GM21825 (cell line): ENCODE measurements at regions not wholly inside any gene's neighbourhood (a gene's known extent, or its start where the extent isn't known, plus 50 kb on each side); places are given as distances from the start of the nearest gene placed in this dataset.
A peak's percentile ranks its signal among the peaks of the same experiment; 100 is the strongest.

Experiments used
- ATAC-seq: cut with Tn5 transposase; IDR thresholded peaks from one replicate; pipeline ENCODE4 v1.9.1; 2021; ENCODE audit warnings: mild to moderate bottlenecking, moderate library complexity; ENCODE audit not compliant: unreplicated experiment

DNA sequence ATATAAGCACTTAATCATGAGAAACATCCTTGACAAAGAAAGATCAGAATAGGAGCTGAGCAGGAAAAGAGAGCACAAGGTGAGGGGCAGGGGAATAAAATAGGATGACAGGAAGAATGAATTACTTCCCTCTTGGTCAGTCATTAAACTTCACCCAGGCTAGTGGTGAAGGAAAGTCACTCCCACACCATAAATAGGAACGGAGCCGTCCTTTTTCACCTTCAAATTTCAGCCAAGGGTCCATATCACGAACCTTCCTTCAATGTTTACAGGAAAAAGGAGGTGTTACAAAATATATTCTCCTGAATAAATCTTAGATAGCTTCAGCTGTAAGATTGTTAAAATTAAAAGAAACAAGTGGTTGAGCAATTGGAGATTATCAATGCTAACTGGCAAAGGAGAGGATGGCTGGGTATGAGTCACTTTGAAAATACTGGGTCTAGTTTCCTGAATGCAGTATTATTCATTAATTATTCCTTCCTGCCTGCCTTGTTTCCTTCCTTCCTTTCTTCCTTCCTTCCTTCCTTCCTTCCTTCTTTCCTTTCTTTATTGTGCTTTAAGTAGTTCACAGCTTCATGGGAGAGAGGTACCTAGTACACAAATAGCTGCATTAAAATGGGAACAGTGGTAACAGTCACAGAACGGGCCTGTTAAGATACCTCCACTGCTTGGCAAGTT, 292.3 kb upstream of the ID2 start:
- no peak for ATAC-seq

DNA sequence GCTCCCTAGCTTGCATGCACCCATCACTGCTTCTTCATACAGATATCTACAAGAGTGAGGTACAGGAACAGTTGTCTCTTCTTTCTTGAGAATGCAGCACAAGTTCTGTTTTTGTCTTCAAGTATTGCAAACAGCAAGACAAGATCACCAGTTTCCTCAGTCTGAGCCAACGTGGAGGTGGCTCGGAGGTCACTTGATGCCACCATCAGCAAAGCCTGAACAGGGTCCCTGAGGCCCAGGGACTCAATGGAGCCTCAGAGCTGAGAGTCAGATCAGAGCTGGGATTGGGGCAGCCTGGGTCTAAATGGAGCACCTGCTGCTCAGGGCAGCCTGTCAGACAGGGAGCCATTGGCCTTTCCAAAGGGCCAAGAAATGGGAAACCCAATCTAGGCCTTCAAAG, 290.7 kb upstream of the ID2 start:
- no peak for ATAC-seq

DNA sequence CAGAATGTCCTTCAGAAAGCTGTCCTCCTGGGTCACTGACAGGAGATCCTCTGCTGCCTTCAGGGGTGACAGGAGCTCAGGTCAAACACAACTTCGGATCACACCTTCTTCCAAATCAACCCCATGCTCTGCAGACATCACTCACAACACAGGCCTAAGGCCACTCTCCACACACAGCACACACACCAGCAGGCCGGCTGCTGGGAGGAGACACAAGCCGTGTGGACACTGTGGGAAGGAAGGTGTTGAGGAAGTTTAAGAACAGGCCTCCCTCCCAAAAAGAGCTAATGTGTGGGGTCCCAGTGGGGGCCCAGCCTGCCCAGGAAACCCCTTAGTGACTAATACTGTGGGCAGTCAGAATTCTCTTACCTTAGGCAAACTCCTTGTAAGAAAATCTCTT, 290.3 kb upstream of the ID2 start:
- ATAC-seq = no peak

DNA sequence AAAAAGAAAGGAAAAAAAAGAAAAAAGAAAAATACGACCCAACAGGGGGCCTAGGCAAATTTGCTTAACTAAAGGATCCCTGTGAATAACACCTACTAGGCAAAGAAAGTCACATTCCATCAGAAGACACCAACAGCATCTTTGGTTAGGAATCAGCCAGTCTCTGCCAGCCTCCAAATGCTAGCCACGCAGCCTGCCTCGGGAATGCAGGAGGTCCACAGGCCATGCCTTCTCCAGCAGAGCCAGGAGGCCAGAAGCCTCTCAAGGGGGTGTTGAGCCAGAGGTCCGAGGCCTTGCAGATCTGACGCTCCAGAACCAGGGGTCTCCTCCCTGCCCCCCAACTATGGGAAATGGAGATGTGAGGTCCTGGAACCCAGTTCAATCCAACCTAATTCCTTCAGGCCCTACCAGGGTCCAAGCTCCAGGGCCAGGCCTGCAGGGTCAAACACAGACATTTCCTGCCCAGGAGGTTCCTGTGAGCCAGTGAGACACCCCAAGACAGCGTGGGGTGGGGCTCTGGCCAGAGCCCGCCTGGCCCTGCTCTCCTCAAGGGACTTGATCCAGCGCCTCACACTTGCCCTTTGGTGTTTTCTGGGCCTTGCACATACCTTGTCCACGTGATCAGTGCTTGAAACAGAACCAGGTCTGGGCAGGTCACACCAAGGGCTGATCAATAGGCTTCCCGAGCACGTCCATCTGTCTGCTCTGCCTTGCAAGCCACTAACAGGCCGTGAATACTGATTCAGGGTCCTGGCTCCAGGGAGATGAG, 289.6 kb upstream of the ID2 start:
- ATAC-seq = no peak

DNA sequence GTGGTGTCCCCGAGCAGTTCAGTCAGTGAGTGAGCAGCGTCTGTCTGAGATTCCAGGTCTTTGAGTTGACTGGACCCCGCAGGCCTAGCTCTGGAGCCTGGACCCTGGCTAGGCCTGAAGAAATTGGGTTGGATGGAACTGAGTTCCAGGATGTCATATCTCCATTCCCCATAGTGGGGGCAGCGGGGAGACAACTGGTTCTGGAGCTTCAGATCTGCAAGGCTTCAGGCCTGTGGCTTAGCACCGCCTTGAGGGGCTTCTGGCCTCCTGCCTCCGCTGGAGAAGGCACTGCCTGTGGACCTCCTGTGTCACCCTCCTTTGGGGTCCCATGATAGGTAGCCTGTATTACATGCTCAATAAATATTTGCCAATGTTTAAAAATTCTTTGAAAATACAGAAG, 288.4 kb upstream of the ID2 start:
- no peak for ATAC-seq

DNA sequence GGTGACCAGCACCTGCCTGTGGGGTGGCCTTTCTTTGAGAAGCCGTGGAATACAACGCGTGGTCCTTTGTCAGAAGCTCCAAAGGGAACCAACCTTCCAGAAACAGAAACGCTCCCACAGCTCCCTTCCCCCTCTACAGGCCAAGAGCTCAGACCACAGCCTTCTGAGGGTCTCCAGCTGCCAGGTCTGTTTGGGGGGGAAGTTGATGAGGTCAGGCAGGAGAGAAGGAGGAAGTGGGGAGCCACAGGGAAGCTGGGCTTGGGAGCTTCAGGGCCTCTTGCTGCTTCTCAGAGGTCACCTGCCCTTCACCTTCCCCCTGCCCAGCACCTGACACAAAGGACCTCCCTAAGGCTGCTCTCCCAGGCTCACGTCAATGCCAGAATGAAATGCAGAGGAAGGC, 287.7 kb upstream of the ID2 start:
- ATAC-seq = no peak

DNA sequence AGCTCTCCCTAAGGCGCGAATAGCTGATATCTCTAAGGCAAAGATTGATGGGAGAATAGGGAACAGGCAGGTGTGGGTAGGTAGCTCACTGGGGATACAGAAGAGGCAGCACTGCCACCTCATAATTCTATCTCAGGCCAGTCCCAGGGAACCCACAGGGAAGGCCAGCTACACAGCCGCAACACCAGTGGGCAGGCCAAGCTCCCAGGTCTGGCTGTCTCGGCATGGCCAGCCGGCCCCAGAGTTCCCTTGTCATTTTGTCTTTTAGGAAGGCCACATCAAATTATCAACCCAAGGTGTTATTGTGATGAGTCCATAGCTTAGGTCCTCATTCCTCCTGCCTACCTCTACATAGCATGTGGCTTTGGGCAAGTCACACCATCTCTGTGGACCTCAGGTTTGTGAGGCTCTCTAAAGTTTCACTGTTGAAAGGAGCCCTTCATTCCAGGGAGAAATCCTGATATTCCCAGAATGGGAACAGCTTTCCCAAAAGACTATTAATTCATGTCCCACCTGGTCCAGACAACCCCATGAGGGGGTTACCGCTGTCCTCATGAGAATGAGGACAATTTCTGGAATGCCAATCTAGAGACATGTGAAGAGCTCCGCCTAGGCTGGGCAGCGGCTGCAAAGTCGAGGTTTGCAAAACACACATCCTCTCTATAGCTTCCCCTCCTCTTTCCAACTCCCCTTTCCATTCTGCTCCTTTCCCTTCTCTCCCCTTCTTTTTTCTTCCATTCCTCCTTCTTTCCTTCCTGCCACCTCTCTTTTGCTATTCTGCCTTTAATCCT, 287.1 kb upstream of the ID2 start:
- no peak for ATAC-seq

DNA sequence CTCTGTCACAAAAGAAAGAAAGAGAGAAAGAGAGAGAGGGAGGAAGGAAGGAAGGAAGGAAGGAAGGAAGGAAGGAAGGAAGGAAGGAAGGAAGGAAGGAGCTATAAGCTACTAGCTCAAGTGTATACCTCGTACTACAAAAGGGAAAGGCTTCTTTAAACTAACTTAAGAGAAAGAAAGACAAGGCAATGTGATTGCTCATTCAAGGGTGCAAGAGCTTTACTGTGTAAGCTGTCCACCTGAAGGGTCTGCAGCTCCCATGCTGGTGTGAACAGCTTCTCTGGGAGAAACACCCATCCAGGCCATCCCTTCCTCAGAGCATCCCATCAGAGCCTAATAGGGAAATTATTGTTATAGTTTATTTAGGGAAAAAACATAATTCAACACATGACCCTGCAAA, 286.1 kb upstream of the ID2 start:
- no peak for ATAC-seq

DNA sequence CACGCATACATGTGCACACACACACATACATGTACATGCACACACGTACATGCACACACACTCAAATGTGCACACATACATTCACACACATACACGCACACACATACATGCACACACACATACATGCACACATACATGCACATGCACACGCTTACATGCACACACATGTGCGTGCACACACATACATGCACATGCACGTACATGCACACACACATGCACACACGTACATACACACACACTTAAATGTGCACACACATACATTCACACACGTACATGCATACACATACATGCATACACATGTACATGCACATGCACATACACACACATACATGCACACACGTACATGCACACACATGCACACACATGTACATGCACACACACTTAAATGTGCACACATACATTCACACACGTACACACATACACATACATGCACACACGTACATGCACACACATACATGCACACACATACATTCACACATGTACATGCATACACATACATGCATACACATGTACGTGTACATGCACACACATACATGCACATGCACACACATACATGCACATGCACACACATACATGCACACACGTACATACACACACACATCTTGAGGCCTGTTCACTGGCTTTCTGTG, 283.7 kb upstream of the ID2 start:
- no peak for ATAC-seq

DNA sequence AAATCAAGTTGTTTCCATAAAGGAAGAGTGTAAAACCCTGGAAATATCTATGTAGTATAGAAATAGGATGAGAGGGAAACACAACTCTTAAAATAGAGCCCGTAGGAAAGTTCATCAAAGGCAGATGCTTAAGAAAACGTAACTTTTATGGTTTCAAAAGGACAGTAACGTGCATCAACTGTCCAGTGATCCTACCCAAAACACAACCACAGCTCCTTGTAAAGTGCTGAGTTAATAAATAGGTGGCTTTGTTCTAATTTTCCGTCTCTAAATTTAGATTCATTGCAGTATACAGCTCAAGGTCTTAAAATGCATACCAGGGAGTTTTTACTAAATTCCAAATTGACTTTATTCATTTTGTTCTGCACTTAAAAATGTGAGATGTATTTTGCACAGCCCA, 282.1 kb upstream of the ID2 start:
- ATAC-seq = no peak

DNA sequence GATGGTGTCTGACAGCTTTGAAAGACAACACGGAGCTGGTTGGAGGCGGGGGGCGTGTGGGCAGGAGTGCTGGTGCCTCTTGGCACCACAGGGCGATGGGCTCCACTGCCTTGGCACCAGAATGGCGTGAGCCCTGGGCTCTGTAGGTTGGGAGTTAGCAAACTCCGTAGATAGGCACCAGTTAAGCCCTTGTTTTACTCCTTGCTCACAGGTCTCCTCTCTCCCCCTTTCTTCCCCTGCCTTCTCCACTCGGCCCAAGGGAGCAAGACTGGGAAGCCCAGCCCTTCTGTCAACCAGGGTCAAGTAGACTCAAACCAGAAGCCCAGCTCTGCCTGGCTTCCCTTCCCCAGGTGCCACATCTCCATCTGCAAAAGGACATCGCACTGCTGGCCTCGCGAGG, 281.7 kb upstream of the ID2 start:
- ATAC-seq = no peak

DNA sequence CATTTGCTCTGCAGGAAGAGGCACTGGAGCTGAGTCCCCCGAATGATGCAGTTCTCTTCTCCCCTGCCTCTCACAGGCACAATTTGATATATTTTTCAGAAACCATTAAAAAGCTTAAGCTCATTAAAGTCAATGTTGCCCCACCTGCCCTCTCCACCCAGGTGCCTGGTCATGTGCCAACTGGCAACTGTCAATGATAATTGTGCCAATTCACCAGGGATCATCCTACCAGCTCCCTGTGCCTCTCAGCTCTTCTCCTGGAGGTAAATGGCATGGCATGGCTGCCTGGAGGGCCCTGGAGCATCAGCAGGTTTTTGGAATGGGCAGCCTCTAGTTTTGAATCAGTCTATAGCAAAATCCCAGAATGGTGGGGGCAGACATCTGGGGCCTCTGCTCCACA, 279.6 kb upstream of the ID2 start:
- ATAC-seq = no peak

DNA sequence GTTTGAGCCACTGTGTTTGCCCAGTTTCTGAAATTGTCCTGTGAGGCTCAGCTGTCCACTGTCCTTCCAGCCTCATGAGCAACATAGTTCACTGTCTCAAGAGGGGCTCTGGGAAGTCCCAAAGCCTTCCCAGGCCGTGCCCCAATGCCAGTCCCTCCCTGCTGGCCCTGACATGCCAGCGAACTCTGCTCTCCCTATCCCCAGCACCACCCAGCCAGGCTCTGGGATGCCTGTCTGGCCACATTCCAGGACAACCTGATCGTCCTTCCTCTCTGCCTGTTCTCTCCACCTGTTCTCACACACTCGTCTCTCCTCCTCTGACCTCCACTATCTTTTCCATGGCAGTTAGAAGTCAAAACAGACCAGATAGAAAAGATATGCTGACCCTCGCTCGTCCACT, 278.0 kb upstream of the ID2 start:
- ATAC-seq = no peak

DNA sequence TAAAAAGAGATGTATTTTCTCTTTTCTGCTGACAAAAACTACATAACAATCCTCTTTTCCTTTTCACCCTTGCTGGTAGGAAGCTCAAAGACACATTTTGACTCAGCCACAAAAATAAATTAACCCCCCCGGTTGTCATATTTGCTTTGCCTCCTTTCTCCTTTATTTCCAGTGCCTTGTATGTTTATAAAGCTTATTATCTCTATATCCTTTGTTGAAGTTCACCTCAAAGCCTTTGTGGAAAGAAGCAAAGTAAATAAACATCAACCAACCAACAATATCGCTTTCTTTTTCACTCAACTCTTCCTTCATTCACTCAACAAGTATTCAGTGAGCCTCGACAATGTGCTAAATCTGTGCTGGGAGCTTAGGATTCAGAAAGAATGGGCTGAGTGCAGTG, 276.5 kb upstream of the ID2 start:
- ATAC-seq = no peak

DNA sequence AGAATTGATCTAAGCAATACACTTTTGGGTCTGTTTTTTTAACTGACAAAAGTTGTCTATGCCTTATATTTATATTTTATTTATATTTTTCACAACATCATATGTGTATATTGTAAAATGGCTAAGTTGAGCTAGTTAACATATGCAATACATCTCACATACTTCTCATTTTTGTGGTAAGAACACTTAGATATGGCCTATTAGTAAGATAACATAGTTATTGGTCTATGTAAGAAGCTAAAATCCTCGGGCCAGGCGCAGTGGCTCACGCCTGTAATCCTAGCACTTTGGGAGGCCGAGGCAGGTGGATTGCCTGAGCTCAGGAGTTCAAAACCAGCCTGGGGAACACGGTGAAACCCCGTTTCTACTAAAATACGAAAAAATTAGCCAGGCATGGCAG, 275.6 kb upstream of the ID2 start:
- no peak for ATAC-seq

DNA sequence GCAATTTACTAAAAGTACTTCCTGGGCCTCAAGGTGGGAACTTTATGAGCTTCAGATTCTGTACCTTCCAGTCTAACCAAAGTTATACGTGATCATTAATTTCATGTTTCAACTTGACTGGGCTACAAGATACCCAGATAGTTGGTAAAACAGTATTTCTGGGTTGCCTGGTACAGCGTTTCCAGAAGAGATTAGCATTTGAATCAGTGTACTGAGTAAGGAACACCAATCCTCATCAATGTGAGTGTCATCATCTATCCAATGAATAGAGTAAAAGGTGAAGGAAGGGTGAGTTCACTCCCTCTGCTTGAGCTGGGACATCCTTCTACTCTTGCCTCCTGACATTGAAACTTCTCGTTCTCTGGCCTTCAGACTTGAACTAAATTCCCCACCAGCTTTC, 274.5 kb upstream of the ID2 start:
- no peak for ATAC-seq

DNA sequence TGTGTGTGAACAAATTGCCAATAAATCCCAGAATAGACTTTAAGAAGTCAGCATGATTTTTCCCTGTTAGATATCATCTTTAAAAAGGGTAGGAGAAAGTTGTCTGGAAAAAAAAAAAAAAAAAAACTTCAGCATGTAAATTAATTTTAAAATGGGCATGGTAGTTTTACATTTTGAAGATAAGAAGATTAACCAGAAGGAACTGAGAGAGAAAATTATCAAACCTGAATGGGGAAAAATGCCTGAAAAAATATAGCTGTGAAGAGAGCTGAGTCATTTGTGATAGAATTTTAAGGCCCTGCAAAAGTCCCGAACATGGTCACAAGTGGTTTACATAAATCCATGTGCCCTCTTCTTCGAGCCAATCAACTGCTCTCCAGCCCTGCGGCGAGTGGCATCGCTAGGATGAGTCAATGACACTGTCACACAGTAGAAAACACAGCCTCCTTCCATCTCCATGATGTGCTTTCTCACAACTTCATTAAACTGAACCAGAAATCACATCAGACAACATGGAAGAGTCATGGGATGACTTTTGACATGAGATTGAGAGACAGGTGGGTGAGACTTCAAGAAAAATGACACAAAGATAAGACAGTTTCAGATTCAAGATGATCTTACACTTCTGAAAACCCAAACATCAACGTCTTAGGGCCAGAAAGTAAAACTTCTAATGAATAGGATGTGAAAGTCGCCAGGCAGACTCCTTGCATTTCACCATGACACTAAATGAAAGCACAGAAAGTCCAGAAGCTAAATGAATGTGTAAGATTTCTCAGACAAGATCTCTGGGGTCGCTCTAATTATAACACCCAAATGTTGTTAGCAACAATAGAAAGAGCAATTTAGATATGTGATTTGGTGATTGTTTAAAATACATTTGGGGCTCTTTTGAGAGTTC, 273.0 kb upstream of the ID2 start:
- peak; percentile 87 for ATAC-seq

DNA sequence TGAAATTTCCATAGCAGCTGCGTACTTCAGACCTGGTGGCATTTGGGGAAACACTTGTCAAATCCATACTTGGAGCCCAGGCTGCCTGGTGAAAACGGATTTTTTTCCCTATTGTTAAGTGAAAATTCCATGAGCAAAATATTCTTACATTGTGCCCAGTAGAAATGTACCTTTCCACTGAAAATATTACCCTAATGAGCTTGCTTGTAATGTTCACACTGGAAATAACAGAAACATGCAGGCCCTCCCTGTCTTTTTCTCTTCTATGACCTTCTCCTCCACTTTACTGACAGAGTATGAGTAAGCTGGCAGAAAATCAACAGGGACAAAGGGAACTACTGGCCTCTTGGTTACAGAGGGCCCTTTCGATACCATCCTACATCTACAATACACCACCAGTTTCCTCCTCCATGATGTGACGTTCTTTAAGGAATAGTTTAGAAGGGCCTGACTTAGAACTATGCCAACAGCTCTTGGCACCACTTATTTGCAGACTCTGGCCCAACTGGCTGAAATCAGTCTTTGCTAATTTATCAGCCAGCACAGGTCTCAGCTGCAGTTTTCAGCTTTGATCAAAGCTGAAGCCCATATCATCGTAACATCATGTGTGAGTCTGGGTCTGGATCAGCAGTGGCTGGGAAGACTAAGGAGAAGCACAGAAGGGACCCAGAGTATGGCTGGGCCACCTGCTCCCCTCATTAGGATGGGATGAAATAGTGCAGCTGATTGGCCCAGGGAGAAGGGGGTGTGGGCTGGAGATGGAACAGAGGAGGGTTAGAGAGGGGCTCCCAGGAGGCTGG, 272.2 kb upstream of the ID2 start:
- ATAC-seq = no peak

DNA sequence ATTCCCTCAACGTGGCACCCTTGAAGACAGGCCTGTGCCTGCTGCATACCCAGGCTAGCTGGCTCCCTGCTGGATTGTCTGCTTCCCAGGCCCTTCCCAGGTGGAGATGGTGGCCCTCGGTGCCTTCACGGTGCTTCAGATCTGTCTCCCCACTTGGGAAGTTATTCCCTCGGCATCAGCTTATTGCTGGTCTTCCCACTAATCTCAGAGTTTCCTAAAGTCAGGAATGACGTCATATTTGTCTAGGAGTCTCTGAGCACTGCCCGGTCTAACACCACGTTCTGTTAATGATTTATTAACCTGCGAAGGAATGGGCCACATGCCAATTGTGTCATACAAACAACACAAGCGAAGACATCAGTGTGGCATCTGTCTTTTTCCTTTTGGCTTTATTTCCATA, 269.8 kb upstream of the ID2 start:
- no peak for ATAC-seq

DNA sequence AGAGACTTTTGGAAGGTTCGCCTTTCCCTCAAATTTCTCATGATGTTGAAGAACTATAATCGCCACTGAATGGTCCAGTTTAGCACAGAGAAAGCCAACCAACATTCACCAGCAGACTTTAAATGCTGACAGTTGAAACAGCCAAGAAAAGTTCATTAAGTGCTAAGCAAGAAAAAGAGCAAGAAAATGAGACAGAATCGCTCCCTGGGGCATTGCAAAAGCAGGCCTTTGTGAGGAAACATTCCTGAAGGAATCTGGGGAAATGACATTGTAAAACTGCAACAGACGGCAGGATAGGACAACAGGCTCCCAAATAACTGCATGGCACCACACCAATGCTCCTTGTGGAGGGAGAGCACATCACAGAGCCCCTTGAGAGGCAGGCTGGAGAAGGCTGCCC, 269.3 kb upstream of the ID2 start:
- ATAC-seq = no peak
